ENCODE measurements at regions not wholly inside any gene's neighbourhood (a gene's known extent, or its start where the extent isn't known, plus 50 kb on each side); places are given as distances from the start of the nearest gene placed in this dataset.

DNA sequence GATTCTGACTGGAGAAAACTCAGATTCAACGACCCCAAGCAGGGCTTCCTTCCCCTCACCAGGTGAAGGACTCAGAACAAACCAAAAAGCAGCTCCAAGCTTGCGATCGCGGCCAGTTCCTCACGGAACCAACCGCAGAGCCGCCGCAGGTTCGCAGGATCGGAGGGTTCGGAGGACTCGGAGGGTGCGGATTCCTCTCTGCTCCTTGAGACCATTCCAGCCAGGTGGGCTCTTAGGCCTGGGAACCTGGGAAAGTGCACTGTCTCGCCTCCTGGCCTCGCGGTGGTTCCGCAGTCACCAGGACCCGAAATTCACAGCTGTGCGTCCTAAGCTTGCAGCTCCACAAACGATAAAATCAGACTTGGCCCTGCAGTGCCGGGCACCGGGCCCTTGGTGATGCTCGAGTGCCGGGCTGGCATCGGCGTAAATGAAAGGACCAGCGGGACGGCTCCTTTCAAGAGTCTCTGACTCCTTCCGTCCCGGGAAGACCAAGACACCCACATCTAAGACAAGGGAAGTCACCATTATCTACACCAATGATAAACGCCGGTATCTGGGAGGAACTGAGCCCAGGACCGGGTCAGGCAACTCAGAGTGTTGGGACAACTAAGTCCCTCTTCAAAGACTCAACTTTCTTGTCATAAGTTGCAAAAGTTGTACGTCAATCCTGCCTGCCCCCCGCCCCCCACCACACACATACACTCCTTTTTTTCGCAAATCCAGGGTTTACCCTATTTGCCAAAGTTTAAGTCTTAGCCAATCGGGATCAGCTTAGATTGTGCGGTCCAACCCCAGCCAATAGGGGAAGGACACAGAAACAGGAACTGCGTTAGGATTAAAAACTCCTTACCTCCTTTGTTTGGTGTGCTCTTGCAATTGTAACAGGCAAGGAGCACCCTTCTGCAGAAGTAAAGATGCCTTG is 69.8 kb upstream of the PRSS16 start (continued):
- TF ChIP-seq GPN1 (CRISPR knock-in tag; IDR thresholded peaks at IDR 0.05; ENCODE audit: borderline replicate concordance) = no peak
- TF ChIP-seq GMEB2 (CRISPR knock-in tag; IDR thresholded peaks at IDR 0.05; ENCODE audit: low read depth) = no peak
- no peak for TF ChIP-seq CSRNP2 (CRISPR knock-in tag; conservative IDR thresholded peaks at IDR 0.05; ENCODE audit: low read depth)
- TF ChIP-seq ZNF263 (CRISPR knock-in tag; IDR thresholded peaks at IDR 0.05) = 0 out of 2 replicates have a peak, but pooled peaks have one; percentile 11
- no peak for TF ChIP-seq BRCA1 (CRISPR knock-in tag; IDR thresholded peaks at IDR 0.05)
- TF ChIP-seq ZBTB8A (CRISPR knock-in tag; IDR thresholded peaks at IDR 0.05; ENCODE audit: borderline replicate concordance, low read depth) = no peak
- TF ChIP-seq RFX3 (CRISPR knock-in tag; IDR thresholded peaks at IDR 0.05) = no peak
- no peak for TF ChIP-seq ZNF703 (CRISPR knock-in tag; IDR thresholded peaks at IDR 0.05; ENCODE audit: borderline replicate concordance)
- TF ChIP-seq ZFP37 (CRISPR knock-in tag; IDR thresholded peaks at IDR 0.05; ENCODE audit: borderline replicate concordance) = no peak
- no peak for TF ChIP-seq WIZ (CRISPR knock-in tag; IDR thresholded peaks at IDR 0.05)
- 0 out of 2 replicates have a peak, but pooled peaks have one; percentile 68 for TF ChIP-seq ZFP41 (CRISPR knock-in tag; IDR thresholded peaks at IDR 0.05; ENCODE audit: borderline replicate concordance)
- no peak for TF ChIP-seq ARNT2 (CRISPR knock-in tag; IDR thresholded peaks at IDR 0.05; ENCODE audit: low read depth)
- no peak for TF ChIP-seq MED1 (CRISPR knock-in tag; IDR thresholded peaks at IDR 0.05)
- TF ChIP-seq, protein P1, sequence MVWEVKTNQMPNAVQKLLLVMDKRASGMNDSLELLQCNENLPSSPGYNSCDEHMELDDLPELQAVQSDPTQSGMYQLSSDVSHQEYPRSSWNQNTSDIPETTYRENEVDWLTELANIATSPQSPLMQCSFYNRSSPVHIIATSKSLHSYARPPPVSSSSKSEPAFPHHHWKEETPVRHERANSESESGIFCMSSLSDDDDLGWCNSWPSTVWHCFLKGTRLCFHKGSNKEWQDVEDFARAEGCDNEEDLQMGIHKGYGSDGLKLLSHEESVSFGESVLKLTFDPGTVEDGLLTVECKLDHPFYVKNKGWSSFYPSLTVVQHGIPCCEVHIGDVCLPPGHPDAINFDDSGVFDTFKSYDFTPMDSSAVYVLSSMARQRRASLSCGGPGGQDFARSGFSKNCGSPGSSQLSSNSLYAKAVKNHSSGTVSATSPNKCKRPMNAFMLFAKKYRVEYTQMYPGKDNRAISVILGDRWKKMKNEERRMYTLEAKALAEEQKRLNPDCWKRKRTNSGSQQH (CRISPR knock-in tag; IDR thresholded peaks at IDR 0.05; ENCODE audit: low read depth) = no peak
- TF ChIP-seq DR1 (CRISPR knock-in tag; IDR thresholded peaks at IDR 0.05) = no peak
- TF ChIP-seq, protein P2, sequence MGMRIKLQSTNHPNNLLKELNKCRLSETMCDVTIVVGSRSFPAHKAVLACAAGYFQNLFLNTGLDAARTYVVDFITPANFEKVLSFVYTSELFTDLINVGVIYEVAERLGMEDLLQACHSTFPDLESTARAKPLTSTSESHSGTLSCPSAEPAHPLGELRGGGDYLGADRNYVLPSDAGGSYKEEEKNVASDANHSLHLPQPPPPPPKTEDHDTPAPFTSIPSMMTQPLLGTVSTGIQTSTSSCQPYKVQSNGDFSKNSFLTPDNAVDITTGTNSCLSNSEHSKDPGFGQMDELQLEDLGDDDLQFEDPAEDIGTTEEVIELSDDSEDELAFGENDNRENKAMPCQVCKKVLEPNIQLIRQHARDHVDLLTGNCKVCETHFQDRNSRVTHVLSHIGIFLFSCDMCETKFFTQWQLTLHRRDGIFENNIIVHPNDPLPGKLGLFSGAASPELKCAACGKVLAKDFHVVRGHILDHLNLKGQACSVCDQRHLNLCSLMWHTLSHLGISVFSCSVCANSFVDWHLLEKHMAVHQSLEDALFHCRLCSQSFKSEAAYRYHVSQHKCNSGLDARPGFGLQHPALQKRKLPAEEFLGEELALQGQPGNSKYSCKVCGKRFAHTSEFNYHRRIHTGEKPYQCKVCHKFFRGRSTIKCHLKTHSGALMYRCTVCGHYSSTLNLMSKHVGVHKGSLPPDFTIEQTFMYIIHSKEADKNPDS (CRISPR knock-in tag; IDR thresholded peaks at IDR 0.05) = no peak
- TF ChIP-seq HNF4A (CRISPR knock-in tag; IDR thresholded peaks at IDR 0.05) = no peak
- TF ChIP-seq SP5 (CRISPR knock-in tag; IDR thresholded peaks at IDR 0.05; ENCODE audit: borderline replicate concordance, low read depth) = peak; percentile 9; the same call in 1 of the 2 replicates
- TF ChIP-seq NFE2L1 (CRISPR knock-in tag; IDR thresholded peaks at IDR 0.05; ENCODE audit: borderline replicate concordance) = no peak
- no peak for TF ChIP-seq MTF2 (CRISPR knock-in tag; IDR thresholded peaks at IDR 0.05; ENCODE audit: borderline replicate concordance)
- no peak for TF ChIP-seq PBX2 (CRISPR knock-in tag; IDR thresholded peaks at IDR 0.05)
- no peak for TF ChIP-seq ZNF496 (CRISPR knock-in tag; IDR thresholded peaks at IDR 0.05; ENCODE audit: insufficient replicate concordance)

Measured in HepG2 (cell line).